Right renal pelvis (tissue), 4 donors: ENCODE measurements at regions not wholly inside any gene's neighbourhood (a gene's known extent, or its start where the extent isn't known, plus 50 kb on each side); places are given as distances from the start of the nearest gene placed in this dataset.

Experiments
- DNase-seq, 4 donors: peaks; one replicate each; pipeline ENCODE4 v3.0.0-alpha.2; 2013; ENCODE audit warnings: low read depth in 4 of 4, low spot score in 3 of 4, missing footprints in 1 of 4

DNA sequence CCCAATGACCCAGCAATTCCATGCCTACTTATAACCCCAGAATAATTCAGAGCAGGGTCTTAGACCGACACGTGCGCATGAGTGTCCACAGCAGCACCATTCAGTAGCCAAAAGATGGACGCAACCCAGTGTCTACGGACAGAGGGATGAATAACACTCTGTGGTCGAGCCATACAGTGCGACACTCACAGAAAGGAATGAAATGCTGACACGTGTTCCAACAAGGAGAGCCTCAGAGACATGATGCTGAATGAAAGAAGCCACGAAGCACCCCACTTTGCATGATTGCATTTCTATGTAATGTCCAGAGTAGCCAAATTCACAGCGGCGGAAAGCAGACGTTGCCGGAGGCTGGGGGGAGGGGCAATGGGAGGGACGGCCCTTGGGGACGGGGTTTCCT is 134.4 kb downstream of the CTTN start:
- DNase-seq = no peak

DNA sequence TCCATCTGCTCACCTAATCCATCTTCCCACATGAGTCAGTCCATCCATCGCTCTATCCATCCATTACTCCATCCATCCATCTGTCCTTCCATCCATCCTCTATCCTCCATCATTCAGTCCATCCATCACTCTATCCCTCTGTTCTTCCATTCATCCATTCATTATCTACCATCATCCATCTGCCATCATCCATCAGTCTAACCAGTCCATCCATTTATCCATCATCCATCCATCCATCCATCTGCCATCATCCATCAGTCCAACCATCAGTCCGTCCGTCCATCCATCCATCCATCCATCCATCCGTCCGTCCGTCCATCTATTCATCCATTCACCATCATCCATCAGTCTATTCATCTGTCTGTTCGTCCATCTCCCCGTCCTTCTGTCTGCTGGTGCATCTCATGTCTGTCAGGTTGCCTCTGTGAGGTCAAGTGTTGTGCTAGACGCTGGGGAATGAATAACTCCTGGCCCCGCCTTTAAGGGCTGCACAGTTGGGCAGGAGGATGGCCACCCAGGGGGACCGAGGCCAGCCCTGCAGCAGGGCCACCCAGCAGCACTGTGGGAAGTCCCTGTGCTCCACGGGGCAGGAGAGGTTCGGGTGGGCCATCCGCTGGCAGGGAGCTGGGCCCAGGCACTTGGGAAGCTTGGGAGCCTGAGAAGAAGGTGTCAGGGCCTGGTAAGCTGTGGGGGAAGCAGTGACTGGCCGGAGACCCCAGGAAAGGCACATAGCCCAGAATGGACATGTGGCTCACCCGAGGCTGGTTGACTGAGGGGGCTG is 137.1 kb downstream of the CTTN start:
- no peak for DNase-seq

DNA sequence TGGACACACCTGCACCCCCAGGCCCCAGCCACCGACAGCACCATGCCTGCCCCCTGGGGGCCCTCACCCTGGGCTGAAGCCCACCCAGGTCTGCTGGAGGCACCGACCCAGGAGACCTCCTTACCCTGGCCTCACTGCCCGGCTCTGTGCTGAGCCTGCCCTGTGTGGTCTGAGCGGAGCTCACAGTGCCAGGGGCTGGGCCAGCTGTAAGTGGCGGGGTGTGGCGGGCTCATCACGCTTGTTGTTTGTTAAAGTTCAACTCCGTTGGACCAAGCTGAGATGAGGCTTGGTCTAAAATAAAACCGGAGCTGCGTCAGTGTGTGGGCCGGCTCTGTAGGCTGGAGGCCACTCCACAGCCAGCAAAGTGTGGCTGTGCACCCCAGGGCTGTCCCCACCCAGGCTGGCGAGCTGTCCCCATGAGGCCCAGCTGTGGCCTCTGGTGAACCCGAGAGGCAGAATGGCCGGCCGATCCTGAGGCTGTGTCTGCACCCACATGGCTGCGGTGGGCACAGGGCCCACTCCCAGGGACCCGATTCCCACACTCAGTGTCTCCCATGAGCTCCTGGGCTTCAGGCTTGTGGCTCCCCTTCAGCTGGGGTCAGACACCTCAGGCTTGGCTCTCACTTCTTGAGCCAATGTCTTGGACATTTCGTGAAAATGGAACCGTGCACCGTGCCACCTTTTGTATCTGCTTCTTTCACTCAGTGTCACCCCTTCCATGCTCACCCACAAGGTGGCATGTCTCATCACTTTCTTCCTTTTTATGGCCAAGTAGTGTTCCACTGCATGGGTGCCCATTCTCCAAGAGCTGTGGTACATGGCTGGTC is 137.9 kb downstream of the CTTN start:
- DNase-seq = no peak

DNA sequence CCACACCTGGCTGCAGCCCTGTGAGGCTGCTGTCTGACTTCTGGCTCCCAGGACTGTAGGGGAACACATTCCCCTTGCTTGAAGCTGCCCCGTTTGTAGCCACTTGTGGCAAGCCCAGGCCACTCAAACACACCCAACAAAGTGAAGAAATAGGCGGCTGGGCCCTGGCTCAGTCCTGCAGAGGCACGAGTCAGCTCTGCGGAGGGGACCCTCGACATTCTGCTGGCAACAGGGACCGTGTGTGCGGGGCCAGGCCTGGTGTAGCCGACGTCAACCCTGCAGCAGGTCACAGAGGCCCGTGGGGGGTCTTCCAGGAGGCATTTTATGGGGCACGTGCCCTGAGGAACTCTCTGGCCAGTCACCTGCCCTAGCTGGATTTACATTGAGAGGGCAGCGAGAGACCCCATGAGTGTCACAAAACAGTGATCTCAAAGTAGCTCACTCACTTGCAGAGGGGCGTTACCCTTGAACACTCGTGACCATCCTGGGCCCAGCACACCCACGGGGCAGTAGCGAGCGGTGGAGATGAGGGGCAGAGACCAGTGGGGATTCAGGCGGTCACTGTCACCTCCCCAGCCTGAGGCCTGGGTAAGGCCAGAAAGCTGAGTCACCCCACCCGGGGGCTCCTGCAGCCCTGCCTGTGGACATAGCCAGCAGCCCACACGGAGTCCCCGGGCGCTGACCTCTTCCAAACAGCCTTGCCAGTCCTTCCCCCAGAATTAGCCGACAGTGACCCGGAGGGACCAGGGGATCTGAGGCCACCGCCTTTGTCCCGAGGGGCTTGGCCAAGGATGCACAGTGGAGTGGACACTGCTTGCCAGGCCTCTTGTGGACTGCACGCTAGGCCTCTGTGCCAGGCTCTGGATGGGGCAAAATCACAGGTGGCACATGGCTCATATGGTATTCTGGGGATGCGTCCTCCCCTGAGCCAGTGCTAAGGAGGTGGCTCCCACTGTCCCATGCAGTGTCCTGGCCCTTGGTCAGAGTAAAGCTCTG is 139.5 kb downstream of the CTTN start:
- DNase-seq = no peak

DNA sequence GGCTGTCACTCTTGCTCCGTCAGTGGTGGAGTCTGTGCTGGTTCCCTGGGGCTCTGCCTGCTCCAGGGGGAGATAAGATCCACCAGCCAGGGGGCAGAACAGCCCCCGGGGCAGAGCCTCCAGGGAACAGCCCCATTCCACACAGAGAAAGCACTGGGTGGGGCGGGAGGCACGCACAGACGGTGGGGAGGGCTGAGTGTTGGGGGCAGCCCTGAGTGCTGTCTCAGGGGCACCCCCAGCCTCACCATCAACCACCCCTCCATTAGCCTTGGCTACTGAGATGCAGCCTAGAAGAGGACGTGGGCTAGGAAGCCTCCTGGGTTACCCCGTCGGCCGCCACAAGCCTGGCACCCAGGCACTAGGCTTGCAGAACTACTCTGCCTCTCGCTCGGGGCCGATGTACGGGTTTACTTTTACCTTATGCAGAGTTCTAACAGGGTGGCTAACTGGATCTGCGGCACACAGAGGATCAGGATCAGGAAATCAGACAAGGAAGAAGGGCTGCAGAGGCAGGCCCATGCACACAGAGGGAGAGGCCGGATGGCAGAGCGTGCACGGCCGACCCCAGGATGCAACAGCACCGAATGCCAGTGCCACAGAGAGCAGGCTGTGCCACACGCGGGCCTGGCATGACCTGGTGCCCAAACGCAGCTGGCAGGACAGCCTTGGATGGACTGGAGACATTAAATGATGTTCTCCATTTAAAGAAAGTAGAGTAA is 140.5 kb downstream of the CTTN start:
- no peak for DNase-seq

DNA sequence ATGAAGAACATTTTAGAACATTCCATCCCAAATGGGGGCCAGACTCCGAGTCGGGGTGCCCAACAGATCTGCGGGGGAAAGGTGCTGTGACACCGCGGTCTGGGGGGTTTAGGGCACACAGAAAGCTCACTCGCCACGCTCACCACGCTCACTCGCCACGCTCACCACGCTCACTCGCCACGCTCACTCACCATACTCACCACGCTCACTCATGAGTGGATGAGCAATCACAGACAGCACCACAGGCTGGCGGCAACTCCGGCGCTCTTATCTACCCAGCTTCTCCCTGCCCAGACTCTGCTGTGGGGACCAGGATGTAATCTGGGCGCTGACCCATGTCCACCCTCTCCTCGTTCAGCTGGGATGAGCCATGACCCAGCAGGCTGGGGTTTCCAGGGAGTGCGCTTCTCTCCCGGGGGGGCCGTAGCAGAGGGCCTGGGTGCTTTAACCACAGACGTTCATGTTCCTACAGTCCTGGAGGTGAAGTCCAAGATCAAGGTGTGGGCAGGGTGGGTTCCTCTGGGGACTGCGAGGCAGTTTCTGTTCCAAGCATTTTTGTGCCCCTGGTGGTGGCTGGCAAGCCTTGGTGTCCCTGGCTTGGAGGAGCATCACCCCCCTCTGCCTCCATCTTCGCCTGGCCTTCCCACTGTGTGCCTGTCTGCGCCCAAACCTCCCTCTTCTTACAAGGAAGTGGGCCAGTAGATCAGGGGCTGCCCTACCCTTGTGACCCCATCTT is 141.2 kb downstream of the CTTN start:
- no peak for DNase-seq

DNA sequence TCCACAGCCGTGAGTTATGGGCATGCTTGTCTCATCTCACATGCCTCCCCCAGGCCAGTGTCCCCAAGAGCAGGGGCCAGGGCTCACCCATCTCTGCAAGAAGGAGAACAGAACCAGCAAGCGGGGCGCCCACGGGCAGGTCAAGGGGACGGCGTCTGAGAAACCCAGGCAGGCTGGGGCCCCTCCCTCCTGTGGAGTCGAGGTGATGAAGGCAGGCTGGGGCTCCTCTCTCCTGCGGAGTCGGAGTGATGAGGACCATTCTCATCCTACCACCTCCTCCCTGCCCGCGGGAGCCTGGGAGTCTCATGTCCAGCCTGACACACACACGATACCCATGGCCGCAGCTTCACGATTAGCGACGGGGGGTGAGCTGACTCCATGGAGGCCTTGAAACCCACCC is 141.9 kb downstream of the CTTN start:
- DNase-seq = no peak

DNA sequence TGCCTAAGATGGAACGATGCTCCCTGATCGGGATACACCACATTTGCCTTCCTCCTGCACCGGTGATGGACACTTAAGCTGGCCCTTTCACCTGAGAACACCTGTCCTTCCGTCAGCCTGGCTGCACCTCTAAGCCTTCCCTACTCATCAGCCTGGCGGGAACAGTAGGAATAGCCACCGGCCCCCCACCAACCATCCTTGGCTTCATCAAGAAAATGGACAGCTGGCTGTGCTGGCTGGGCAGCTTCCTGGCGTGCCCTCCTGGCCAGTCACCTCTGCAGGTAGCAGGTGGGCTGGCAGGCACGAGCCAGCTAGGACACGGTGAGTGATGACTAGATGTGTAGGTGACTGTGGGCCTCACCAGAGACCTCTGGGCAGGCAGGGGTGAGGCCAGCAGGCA is 142.8 kb downstream of the CTTN start:
- DNase-seq = no peak

DNA sequence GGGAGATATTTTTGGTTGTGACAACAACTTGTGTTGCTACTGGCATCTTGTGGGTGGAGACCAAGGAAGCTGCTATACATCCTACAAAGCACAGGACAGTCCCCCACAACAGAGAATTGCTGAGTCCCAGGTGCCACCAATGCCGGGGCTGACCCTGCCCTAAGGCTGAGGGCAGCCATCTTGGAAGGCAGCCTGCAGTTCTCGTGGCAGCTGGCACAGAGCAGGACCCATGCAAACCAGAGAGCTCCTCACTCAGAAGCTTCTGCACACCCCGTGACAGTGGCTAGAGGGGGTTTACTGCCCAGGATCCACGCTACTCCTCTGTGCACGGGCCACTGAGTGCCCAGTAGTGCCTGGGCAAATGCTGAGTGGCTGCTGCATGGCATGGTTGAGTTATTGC is 143.4 kb downstream of the CTTN start:
- DNase-seq = no peak

DNA sequence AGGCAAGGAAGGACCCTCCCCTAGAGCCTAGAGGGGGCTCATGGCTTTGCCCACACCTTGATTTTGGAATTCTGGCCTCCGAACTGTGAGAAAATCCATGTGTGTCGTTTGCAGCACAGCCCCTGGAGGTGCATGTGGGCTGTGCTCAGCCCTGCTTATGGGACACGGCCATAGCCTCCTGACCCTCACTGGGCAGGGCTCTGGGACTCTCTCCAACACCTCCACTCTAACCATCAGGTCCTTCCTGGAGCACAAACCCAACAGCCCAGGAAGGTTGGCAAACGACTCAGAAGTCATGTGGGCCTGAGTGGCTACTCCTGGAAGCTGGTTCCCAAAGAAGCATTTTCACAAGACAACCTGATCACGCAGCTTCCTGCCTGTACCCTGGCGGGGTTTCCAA is 144.1 kb downstream of the CTTN start:
- no peak for DNase-seq

DNA sequence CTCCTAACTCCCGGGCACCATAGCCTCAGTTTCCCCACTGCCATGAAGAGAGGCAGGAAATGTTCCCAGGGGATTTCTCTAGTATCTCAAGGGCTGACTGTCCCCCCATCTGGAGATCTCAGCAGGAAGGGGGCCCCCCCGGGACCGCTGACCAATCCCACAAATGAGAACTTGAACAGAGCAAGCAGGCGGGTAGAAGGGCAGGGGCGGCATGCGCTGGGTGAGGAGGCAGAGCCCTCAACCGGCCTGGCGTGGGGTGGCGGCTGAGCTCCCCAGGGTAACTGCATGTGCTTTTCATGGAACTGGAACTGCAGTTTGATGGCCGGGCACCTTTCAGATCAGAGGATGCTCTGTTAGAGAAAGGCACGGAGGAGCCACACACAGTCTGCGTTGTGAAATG is 144.5 kb downstream of the CTTN start:
- no peak for DNase-seq

DNA sequence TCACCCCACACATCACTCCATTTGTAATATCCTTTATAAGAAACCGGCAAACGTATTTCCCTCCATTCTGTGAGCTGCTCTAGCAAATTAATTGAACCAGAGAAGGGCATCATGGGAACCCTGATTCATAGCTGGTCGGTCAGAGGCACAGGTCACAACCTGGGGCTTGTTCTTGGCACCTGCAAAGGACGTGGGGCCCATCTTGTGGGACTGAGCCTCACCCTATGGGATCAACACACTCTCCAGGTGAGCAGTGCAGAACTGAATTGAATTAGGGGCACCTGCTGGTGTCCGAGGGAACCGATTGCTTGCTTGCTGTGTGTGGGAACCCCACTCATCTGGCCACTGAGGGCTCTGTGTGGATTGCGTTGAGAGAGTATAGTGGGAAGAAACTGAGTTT is 145.3 kb downstream of the CTTN start:
- DNase-seq = no peak

DNA sequence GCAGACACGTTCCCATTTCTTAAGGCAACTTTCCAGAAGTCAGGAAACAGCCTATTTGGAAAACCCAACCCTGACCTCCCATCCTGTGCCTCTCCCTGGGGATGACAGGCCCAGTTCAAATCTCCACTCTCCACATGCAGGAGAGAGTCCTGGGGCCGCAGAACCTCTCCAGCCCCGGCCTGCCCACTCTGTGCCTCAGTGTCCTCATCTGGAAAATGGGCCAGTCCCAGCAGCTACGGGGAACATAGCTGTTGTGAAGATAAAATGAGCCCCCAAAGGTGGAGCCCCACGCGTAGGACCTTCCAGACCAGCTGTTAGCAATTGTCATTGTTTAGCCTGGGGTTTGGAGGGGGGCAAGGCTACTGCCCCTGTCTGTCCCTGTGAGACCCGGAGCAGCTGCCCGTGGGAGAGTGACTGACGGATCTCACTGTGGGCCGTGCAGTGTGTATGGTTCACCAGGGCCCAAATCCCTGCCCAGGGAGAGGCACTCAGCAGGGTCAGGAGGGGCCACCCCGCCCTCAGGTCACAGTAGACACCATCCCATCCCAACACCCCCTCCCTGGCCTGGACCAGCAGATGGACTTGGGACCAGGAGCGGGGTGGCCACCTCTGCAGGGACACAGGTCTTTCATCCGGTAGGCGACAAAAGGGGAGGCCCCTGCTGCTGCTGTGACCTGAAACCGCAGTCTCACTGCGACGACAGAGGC is 145.9 kb downstream of the CTTN start:
- DNase-seq = no peak

DNA sequence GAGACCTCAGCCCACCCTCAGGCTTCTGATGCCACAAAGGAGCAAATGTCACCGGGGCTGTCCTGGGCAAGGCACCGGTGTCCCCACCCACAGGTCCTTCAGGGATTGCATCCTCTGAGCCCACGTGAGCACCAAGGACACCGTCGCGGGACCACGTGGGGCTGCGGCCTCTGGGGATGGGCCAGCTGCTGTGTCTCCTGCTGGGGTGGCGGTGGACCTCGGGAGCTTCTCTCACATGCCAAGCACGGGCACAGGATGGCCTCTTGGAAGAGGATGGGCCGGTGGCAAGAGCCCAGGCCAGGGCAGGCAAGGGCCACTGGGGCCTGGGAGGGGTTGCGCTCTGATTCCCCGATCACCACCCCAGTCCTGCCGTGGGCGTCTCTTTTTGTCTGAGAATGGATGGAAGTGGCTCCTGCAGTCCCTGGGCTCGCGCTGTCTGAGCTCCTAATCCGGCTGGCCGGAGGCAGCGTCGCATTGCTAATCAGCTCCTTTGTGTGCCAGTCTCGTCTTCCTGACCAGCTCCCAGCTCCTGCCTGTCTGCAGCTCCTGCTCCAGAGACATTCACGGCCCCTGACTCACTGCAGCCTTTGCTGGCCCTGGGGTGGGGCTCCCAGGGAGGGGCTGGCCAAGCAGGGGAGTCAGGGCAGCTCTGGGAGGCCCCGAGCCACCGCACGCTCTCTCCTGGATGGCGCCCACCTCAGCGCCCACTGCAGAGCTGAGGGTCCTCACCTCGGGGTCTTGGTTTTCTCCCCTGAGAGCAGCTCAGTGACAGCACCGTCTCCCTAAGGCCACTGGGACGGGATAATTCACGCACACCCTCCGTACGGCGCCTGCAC is 146.7 kb downstream of the CTTN start:
- DNase-seq = no peak

DNA sequence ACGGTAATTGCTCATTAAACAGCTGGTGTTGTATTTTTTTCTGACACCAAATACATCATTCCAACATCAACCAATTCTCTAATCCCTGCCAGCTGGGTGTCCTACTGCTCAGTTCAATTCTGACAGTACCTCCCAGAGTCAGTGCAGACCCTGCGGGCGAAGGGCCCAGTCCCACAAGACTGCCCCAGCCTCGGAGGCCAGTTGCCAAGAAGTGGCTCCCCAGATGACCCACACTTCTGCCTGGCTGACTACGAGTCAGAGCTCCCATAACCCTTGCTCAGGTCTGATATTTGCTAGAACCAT is 147.2 kb downstream of the CTTN start:
- DNase-seq = no peak

DNA sequence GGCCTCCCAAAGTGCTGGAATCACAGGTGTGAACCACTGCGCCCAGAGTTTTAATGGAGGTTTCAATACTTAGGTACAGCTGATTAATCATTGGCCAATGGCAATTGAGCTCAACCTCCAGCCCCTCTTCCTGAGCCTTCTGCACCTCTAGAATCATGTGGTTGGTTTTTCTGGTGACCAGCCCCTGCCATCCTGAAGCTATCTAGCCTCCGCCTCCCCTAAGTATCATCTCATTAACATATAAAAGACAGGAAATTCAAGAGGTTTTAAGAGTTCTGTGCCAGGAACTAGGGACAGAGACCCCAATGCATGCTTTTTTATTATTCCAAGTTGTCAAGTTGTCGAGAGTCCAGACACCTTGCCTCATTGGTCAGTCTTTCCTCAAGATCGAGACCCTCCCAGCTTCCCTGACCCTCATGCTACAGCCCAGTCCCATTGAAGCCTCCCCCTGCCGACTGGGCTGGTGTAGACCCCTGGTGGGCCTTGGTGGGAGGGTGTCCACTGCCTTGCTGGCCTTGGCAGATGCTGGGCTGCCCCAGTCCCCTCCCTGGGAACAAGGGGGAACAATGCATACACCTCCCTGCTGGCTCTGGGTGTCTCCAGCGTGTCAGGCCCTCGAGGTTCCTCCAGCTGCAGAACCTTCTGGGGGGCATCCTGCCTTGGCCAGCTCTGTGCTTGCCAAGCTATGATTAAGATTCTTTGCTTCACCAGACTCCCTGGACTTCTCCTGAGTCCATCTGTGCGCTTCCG is 148.0 kb downstream of the CTTN start:
- DNase-seq = no peak

DNA sequence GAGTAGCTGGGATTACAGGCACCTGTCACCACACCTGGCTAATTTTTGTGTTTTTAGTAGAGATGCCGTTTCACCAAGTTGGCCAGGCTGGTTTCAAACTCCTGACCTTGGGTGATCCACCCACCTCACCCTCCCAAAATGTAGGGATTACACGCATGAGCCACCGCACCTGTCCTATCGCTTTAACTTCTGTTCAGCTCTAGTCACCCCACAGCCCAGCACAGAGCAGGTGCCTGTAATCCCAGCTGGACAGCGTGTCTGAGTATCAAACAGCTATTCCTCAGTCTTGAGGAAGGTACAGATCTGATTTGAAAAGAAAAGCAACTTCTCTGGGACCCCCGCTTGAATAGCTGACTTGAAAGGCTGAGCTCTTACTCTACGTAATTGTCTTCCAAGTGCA is 149.1 kb downstream of the CTTN start:
- DNase-seq = no peak
